Cardiac septum (tissue), 1 donor: ENCODE measurements at regions not wholly inside any gene's neighbourhood (a gene's known extent, or its start where the extent isn't known, plus 50 kb on each side); places are given as distances from the start of the nearest gene placed in this dataset.
"Not testable (repeated sequence)": the region's sequence is repeated elsewhere in the genome, so short reads cannot be mapped to it uniquely, and the experiment has no call there.

Experiments used
- DNase-seq: peaks from one replicate; pipeline ENCODE4 v3.0.0-alpha.2; 2020; ENCODE audit warnings: low spot score
- intact Hi-C: fragments of 100-400 bp; cut with DNase I; formaldehyde crosslinking; loops from one replicate; pipeline ENCODE4 v1.14.0; 2022
- donor health status: DM: no; HTN: no; CAD: no.

GRCh38 chr7:91395313-91395712, 131.1 kb downstream of the FZD1 start:
- intact Hi-C loops, DNase-seq: not testable (repeated sequence)

DNA sequence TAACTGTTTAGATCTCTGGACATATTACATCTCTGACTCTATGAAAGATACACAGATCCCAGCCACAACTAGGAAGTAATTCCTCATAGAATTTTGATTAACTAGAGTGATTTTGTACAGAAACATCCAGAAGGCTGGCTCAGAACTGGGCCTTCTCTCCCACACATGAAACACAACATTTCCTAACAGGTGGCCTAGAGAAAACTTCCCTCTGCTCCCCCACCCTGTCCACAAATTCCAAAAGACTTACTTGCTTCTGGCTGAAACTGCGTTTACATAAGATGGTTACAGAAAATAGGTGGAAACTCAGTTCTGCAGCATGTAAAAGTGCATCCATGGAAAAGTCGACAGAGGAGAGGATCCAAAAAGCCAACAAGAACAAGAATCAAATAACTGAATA, 132.9 kb downstream of the FZD1 start:
- intact Hi-C loops: no loop called here
- DNase-seq: no peak

- no peak for DNase-seq
- intact Hi-C loops: no loop called here
These were observed 133.4 kb downstream of the FZD1 start for GRCh38 chr7:91397612-91398011.

GRCh38 chr7:91398341-91398740, 134.1 kb downstream of the FZD1 start:
- DNase-seq: no peak
- intact Hi-C loops: no loop called here

GRCh38 chr7:91405092-91405788, 141.0 kb downstream of the FZD1 start:
- intact Hi-C loops: no loop called here
- no peak for DNase-seq

DNA sequence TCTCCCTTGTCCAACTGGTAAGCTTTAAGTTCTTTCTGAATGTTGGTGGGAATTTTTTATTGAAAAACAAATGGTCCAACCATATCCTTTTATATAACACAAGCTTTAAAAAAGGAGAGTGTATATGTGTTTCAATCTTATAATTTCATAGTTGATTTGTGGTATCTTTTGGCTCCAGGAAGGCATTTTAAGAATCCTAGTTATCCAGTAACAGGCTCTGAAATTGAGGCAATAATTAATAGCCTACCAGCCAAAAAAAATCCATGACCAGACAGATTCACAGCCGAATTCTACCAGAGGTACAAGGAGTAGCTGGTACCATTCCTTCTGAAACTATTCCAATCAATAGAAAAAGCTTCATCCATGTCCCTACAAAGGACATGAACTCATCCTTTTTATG, 141.6 kb downstream of the FZD1 start:
- intact Hi-C loops, DNase-seq: not testable (repeated sequence)

GRCh38 chr7:91407942-91408341, 143.7 kb downstream of the FZD1 start:
- intact Hi-C loops: no loop called here
- DNase-seq: no peak

- intact Hi-C loops: no loop called here
- DNase-seq: no peak
These were observed 144.3 kb downstream of the FZD1 start for GRCh38 chr7:91408388-91409154.

- intact Hi-C loops: no loop called here
- no peak for DNase-seq
These were observed 146.8 kb downstream of the FZD1 start for GRCh38 chr7:91411060-91411459.

- DNase-seq: no peak
- intact Hi-C loops: no loop called here
These were observed 148.1 kb downstream of the FZD1 start for GRCh38 chr7:91412298-91412697.

DNA sequence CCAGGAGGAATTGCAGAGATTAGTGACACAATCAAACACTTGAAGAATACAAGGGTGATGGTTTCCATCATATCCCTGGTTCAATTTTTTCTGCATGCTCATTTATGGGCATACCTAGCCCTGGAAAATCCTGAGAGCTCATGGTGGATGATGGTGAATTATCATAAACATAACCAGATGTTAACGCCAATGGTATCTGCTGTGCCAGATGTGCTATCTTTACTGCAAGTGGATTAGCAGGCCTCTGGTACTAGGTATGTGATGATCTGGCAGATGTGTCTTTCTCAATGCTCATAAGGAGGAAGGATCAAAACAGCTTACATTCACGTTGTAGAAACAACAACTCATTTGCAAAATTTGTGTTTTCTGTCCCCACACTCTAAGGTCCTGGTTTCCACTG, 150.5 kb downstream of the FZD1 start:
- no peak for DNase-seq
- intact Hi-C loops: no loop called here

- no peak for DNase-seq
- intact Hi-C loops: no loop called here
These were observed 152.1 kb downstream of the FZD1 start for GRCh38 chr7:91416155-91416865.

DNA sequence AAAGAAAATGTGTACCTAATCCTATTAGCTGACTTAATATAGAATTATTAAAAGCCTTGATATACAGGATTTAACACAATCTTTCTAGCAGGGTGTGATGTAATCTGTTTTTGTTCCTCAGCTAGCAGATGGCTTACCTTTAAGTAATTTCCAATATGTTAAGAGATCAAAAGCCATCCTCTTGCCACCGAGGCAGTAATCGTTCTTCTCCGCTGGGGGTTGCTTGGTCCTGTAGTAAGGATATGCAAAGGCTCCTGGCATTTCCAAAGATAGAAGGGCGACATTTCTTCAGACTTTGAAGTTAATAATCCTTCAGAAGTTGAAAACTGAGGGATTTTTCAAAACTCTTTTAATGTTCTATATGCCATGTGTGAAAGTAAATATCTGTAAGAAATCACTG, 156.4 kb downstream of the FZD1 start:
- intact Hi-C loops: no loop called here
- no peak for DNase-seq

- intact Hi-C loops: no loop called here
- DNase-seq: no peak
These were observed 156.8 kb downstream of the FZD1 start for GRCh38 chr7:91421018-91421417.

GRCh38 chr7:91424371-91424770, 160.1 kb downstream of the FZD1 start:
- intact Hi-C loops: no loop called here
- DNase-seq: no peak

DNA sequence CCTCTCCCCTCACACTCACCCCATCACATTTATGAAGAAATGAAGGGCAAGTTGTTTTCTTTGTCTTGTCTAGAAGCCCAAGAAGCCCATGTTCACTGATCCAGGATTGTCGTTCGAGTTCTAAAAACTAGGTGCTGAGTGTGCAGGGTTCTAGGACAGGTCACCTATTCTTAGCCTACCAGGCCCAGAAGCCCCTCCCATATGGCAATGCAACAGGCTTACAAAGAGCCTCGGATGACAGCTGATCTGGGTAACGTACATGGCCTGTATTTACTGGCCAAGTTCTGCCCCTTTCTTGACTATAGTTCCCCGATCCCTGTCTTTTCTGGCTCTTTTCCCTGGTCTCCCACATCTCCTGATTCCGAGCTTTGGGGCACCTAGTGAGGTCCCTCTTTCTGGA, 160.9 kb downstream of the FZD1 start:
- intact Hi-C loops: no loop called here
- DNase-seq: no peak

- DNase-seq: no peak
- intact Hi-C loops: no loop called here
These were observed 162.8 kb downstream of the FZD1 start for GRCh38 chr7:91427051-91427450.

DNA sequence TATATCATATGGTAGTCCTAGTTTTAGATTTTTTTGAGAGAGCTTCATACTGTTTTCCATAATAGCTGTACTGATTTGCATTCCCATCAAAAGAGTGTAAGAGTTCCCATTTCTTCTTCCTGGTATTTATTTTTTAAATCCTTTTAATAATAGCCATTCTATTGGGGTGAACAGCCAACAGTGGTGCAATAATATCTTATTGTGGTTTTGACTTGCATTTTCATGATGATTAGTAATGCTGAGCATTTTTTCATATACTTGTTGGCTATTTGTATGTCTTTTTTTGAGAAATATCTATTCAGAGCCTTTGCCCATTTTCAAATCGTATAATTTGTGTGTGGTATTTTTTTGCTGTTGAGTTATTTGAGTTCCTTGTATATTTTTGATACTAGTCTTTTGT, 167.4 kb downstream of the FZD1 start:
- intact Hi-C loops: no loop called here
- DNase-seq: no peak

DNA sequence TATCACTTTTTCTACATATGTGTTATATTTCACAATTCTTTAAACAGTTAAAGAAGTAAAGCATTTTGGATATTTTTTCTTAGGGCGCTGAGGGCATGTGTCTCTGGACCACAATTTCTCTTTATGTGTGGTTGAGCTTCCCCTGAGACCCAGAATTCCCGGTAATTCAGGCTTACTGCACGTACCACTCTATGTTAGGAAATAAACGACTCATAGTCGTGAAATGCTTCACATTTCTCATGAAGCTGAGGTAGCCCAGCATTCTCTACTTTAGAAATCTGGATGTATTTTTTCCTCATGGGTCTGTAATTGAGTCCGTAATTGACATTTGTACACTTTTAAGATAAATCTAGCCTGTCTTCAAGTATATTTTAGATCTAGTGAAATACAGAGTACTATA, 170.6 kb downstream of the FZD1 start:
- no peak for DNase-seq
- intact Hi-C loops: no loop called here

GRCh38 chr7:91435381-91436059, 171.3 kb downstream of the FZD1 start:
- intact Hi-C loops: no loop called here
- DNase-seq: no peak
